GM18519 (cell line): ENCODE measurements at regions not wholly inside any gene's neighbourhood (a gene's known extent, or its start where the extent isn't known, plus 50 kb on each side); places are given as distances from the start of the nearest gene placed in this dataset.
A peak's percentile ranks its signal among the peaks of the same experiment; 100 is the strongest.

ENCODE experiments used
- ATAC-seq: cut with Tn5 transposase; IDR thresholded peaks from one replicate; pipeline ENCODE4 v1.9.1; 2021; ENCODE audit warnings: mild to moderate bottlenecking, moderate library complexity; ENCODE audit not compliant: unreplicated experiment, low FRiP score

GRCh38 chr2:236861196-236861875, 224.4 kb upstream of the COPS8 start:
- no peak for ATAC-seq

- ATAC-seq: no peak
Measured at GRCh38 chr2:236861944-236862343, 223.7 kb upstream of the COPS8 start.

- ATAC-seq: no peak
Measured at GRCh38 chr2:236862526-236862925, 223.2 kb upstream of the COPS8 start.

GRCh38 chr2:236862961-236863728, 222.5 kb upstream of the COPS8 start:
- ATAC-seq: peak; percentile 70

GRCh38 chr2:236863729-236864126, 222.0 kb upstream of the COPS8 start:
- no peak for ATAC-seq

- ATAC-seq: no peak
Measured at GRCh38 chr2:236865052-236865451, 220.6 kb upstream of the COPS8 start.

GRCh38 chr2:236866542-236867340, 218.9 kb upstream of the COPS8 start:
- ATAC-seq: no peak

- no peak for ATAC-seq
Measured at GRCh38 chr2:236867441-236868260, 218.0 kb upstream of the COPS8 start.

GRCh38 chr2:236870370-236870769, 215.3 kb upstream of the COPS8 start:
- no peak for ATAC-seq

GRCh38 chr2:236871500-236872001, 214.1 kb upstream of the COPS8 start:
- ATAC-seq: no peak

GRCh38 chr2:236872015-236872414, 213.7 kb upstream of the COPS8 start:
- ATAC-seq: no peak

GRCh38 chr2:236872981-236873380, 212.7 kb upstream of the COPS8 start:
- no peak for ATAC-seq

- no peak for ATAC-seq
Measured at GRCh38 chr2:236873636-236874035, 212.1 kb upstream of the COPS8 start.

- no peak for ATAC-seq
Measured at GRCh38 chr2:236874866-236875481, 210.7 kb upstream of the COPS8 start.

GRCh38 chr2:236875906-236876505, 209.7 kb upstream of the COPS8 start:
- ATAC-seq: no peak

GRCh38 chr2:236876642-236877041, 209.0 kb upstream of the COPS8 start:
- no peak for ATAC-seq

- ATAC-seq: no peak
Measured at GRCh38 chr2:236877972-236878371, 207.7 kb upstream of the COPS8 start.

- ATAC-seq: no peak
Measured at GRCh38 chr2:236879416-236879963, 206.2 kb upstream of the COPS8 start.

GRCh38 chr2:236882074-236882473, 203.6 kb upstream of the COPS8 start:
- ATAC-seq: no peak
